IMR-90 (cell line): ENCODE measurements at regions not wholly inside any gene's neighbourhood (a gene's known extent, or its start where the extent isn't known, plus 50 kb on each side); places are given as distances from the start of the nearest gene placed in this dataset.

ENCODE experiments used
- ATAC-seq: fragments of 200-7000 bp; cut with Tn5 transposase; 2 replicates; pipeline ENCODE4 v1.9.1; 2020; ENCODE audit warnings: low read depth, mild to moderate bottlenecking, moderate library complexity
- BruUV-seq: library from RNA; stranded (reverse); fragments of 400-500 nt; replicated peaks from 2 replicates; lab custom pipeline; 2021; lab: Mats Ljungman, UMichigan
- CTCF ChIA-PET: fragments of 300-600 bp; formaldehyde crosslinking; extraction: SDS; loops from one replicate; lab custom pipeline; 2021; ENCODE audit warnings: antibody characterized with exemption; lab: Yijun Ruan, JAX
- POLR2A ChIA-PET: fragments of 300-600 bp; sonication (Branson Sonifier 250); formaldehyde crosslinking; loops from one replicate; lab custom pipeline; 2022; ENCODE audit warnings: antibody characterized with exemption; ENCODE audit not compliant: unreplicated experiment; lab: Charles Lee
- DNase-seq: peaks from one replicate; pipeline ENCODE4 v3.0.0; 2013
- H2AFZ ChIP-seq: replicated peaks from 2 replicates; pipeline ENCODE3; 2013; ENCODE audit warnings: low read length, mild to moderate bottlenecking; ENCODE audit not compliant: poor library complexity
- H2AK5ac ChIP-seq: 2 replicates; pipeline ENCODE4 v1.6.1; 2013; ENCODE audit warnings: low read depth, low read length, inconsistent platforms
- H2AK9ac ChIP-seq: replicated peaks from 2 replicates; pipeline ENCODE3; 2013; ENCODE audit warnings: mild to moderate bottlenecking, low read depth, low read length, moderate library complexity; ENCODE audit not compliant: poor library complexity
- H2BK120ac ChIP-seq: 2 replicates; pipeline ENCODE4 v1.6.1; 2013; ENCODE audit warnings: low read depth, low read length, inconsistent platforms
- H2BK15ac ChIP-seq: 3 replicates; pipeline ENCODE4 v1.6.1; 2013; ENCODE audit warnings: low read depth, low read length, inconsistent platforms
- H2BK20ac ChIP-seq: 2 replicates; pipeline ENCODE4 v1.6.1; 2013; ENCODE audit warnings: low read depth, mild to moderate bottlenecking, inconsistent platforms, low read length, moderate library complexity
- H2BK5ac ChIP-seq: 2 replicates; pipeline ENCODE4 v1.6.1; 2013; ENCODE audit warnings: mild to moderate bottlenecking, low read depth, low read length, inconsistent platforms; ENCODE audit not compliant: poor library complexity, severe bottlenecking
- H3K14ac ChIP-seq: replicated peaks from 2 replicates; pipeline ENCODE4 v1.6.1; 2013; ENCODE audit warnings: low read depth, low read length, inconsistent platforms
- H3K18ac ChIP-seq: 2 replicates; pipeline ENCODE4 v1.6.1; 2013; ENCODE audit warnings: low read depth, low read length, control low read depth
- H3K23ac ChIP-seq: 2 replicates; pipeline ENCODE4 v1.6.1; 2013; ENCODE audit warnings: low read depth, low read length, inconsistent platforms
- H3K27ac ChIP-seq: 2 replicates; pipeline ENCODE4 v1.5.1; 2013; ENCODE audit warnings: mild to moderate bottlenecking, control low read depth, low read length; ENCODE audit not compliant: insufficient read depth
- H3K27me3 ChIP-seq: 2 replicates; pipeline ENCODE4 v1.6.1; 2013; ENCODE audit warnings: low read length; ENCODE audit not compliant: control insufficient read depth, insufficient read depth
- H3K36me3 ChIP-seq: 2 replicates; pipeline ENCODE4 v1.6.1; 2013; ENCODE audit warnings: low read length, mixed read lengths; ENCODE audit not compliant: control insufficient read depth, insufficient read depth
- H3K4ac ChIP-seq: 2 replicates; pipeline ENCODE4 v1.6.1; 2013; ENCODE audit warnings: low read depth, low read length, inconsistent platforms
- H3K4me1 ChIP-seq: 2 replicates; pipeline ENCODE4 v1.6.1; 2013; ENCODE audit warnings: low read length, mixed read lengths; ENCODE audit not compliant: control insufficient read depth, insufficient read depth
- H3K4me2 ChIP-seq: 2 replicates; pipeline ENCODE4 v1.6.1; 2013; ENCODE audit warnings: low read depth, mild to moderate bottlenecking, control low read depth, low read length, moderate library complexity
- H3K4me3 ChIP-seq: 2 replicates; pipeline ENCODE4 v1.5.1; 2013; ENCODE audit warnings: low read depth, mild to moderate bottlenecking, control low read depth, low read length, moderate library complexity; ENCODE audit not compliant: insufficient read depth
- H3K56ac ChIP-seq: 2 replicates; pipeline ENCODE4 v1.6.1; 2013; ENCODE audit warnings: low read length, inconsistent platforms; ENCODE audit not compliant: insufficient read depth; ENCODE audit errors: extremely low read depth
- H3K79me1 ChIP-seq, 2 experiments: 2 replicates each; pipeline ENCODE4 v1.6.1; 2013; ENCODE audit warnings: low read length in 2 of 2, inconsistent platforms in 1 of 2, low read depth in 1 of 2
- H3K9ac ChIP-seq: 2 replicates; pipeline ENCODE4 v1.6.1; 2013; ENCODE audit warnings: low read depth, low read length, control low read depth
- H3K9me1 ChIP-seq: 2 replicates; pipeline ENCODE4 v1.6.1; 2013; ENCODE audit warnings: low read length, inconsistent platforms; ENCODE audit not compliant: insufficient read depth
- H3K9me3 ChIP-seq: 2 replicates; pipeline ENCODE4 v1.6.1; 2013; ENCODE audit warnings: low read length; ENCODE audit not compliant: control insufficient read depth, insufficient read depth
- H4K20me1 ChIP-seq: 2 replicates; pipeline ENCODE4 v1.6.1; 2013; ENCODE audit warnings: low read length, inconsistent platforms; ENCODE audit not compliant: insufficient read depth
- H4K5ac ChIP-seq: 2 replicates; pipeline ENCODE4 v1.6.1; 2013; ENCODE audit warnings: mild to moderate bottlenecking, low read depth, low read length, control low read depth
- H4K8ac ChIP-seq, 2 experiments: 2 replicates each; pipeline ENCODE4 v1.6.1; 2013; ENCODE audit warnings: low read depth in 2 of 2, low read length in 2 of 2, control low read depth in 1 of 2, inconsistent platforms in 1 of 2
- H4K91ac ChIP-seq: 2 replicates; pipeline ENCODE4 v1.6.1; 2013; ENCODE audit warnings: low read depth, low read length, inconsistent platforms; ENCODE audit not compliant: insufficient read depth
- FOS ChIP-seq: fragments of 150-350 bp; IDR thresholded peaks from 2 replicates; pipeline ENCODE4 v1.6.1; 2016; ENCODE audit warnings: low read depth, low read length
- MAFK ChIP-seq: IDR thresholded peaks from 2 replicates; pipeline ENCODE4 v1.6.1; 2012; ENCODE audit warnings: low read depth, low read length, improper control_type of control experiment
- MAZ ChIP-seq: IDR thresholded peaks from 2 replicates; pipeline ENCODE4 v1.6.1; 2012; ENCODE audit warnings: low read depth, mild to moderate bottlenecking, low read length, improper control_type of control experiment, moderate library complexity, borderline replicate concordance
- MXI1 ChIP-seq: IDR thresholded peaks from 2 replicates; pipeline ENCODE4 v1.6.1; 2012; ENCODE audit warnings: low read depth, mild to moderate bottlenecking, low read length, moderate library complexity, borderline replicate concordance
- RAD21 ChIP-seq: IDR thresholded peaks from 2 replicates; pipeline ENCODE4 v1.6.1; 2012; ENCODE audit warnings: low read length, improper control_type of control experiment
- RCOR1 ChIP-seq: IDR thresholded peaks from 2 replicates; pipeline ENCODE4 v1.6.1; 2012; ENCODE audit warnings: mild to moderate bottlenecking, low read length, improper control_type of control experiment; ENCODE audit not compliant: insufficient replicate concordance
- SMC3 ChIP-seq: fragments of 150-350 bp; IDR thresholded peaks from 2 replicates; pipeline ENCODE4 v1.6.1; 2016; ENCODE audit warnings: low read depth, mild to moderate bottlenecking, antibody characterized with exemption, low read length, moderate library complexity
- WGBS, 2 experiments: methylation state at CpG; one replicate each; pipeline versions ENCODE4 v1.1.5 to v1.1.7; 2013; ENCODE audit warnings: missing lambda C conversion rate in 2 of 2; ENCODE audit not compliant: insufficient read length in 1 of 2; ENCODE audit errors: extremely low coverage in 2 of 2; 5-methylcytosine and 5-hydroxymethylcytosine counted together
- dilution Hi-C: fragments of 300-500 bp; cut with HindIII; formaldehyde crosslinking; loops from one replicate; pipeline ENCODE4 v1.14.3; 2018; ENCODE audit warnings: low sequenced_read_pairs; ENCODE audit not compliant: unreplicated experiment
- in situ Hi-C: fragments of 300-500 bp; cut with MboI; formaldehyde crosslinking; loops from 3 replicates; pipeline ENCODE4 v1.14.3; 2019; ENCODE audit warnings: low sequenced_read_pairs, inconsistent platforms, mixed read lengths
- intact Hi-C: fragments of 100-400 bp; cut with micrococcal nuclease; formaldehyde crosslinking; loops from 2 replicates; pipeline ENCODE4 v1.10.0; 2022

GRCh38 chr12:67069451-67070306 lies 199.5 kb upstream of the CAND1 start:
- dilution Hi-C loops (no loop called here), in situ Hi-C loops (no loop called here), intact Hi-C loops (no loop called here)
- H2AFZ ChIP-seq: peak overlapping the region; percentile 88
- no peak overlapping the region for H3K14ac ChIP-seq
- no peaks in the 10 kb centered on the region for H4K20me1 ChIP-seq
- no peak overlapping the region for H3K27ac ChIP-seq
- no peaks in the 10 kb centered on the region for H3K9me3 ChIP-seq
- ATAC-seq: peak; percentile 80
- peak overlapping the region; percentile 33 for H3K4me3 ChIP-seq
- H3K18ac ChIP-seq: no peak overlapping the region
- no peak overlapping the region for H4K91ac ChIP-seq
- H3K56ac ChIP-seq: no peak overlapping the region
- H3K4me1 ChIP-seq: no peaks in the 10 kb centered on the region
- no peak overlapping the region for H3K9ac ChIP-seq
- peak overlapping the region; percentile 25 for H3K4me2 ChIP-seq
- no peak overlapping the region for H4K5ac ChIP-seq
- H3K79me1 ChIP-seq: no peaks in the 10 kb centered on the region
- H3K27me3 ChIP-seq: peaks cover 31% of the 10 kb centered on the region
- H3K23ac ChIP-seq: 0 out of 2 replicates have a peak overlapping the region, but pooled peaks have one; percentile 43
- 0% methylated on average over 4 of the region's 68 CpGs; no CpG with 5 or more reads in 1 of the 2 experiments for WGBS, 2 experiments
- no peak overlapping the region for H2AK5ac ChIP-seq
- CTCF ChIA-PET: no interaction called here
- H3K4ac ChIP-seq: no peak overlapping the region
- no peaks in the 10 kb centered on the region; the same call in 1 of the 2 replicates for H3K9me1 ChIP-seq
- H2AK9ac ChIP-seq: no peak overlapping the region
- BruUV-seq: no TSS peak
- TF ChIP-seq RAD21: no peak
- TF ChIP-seq FOS: no peak
- no peak for TF ChIP-seq SMC3
- TF ChIP-seq MXI1: no peak
- no peak for TF ChIP-seq MAFK
- TF ChIP-seq RCOR1: no peak
- no peak for TF ChIP-seq MAZ
- no peak overlapping the region for H2BK20ac ChIP-seq
- no peak overlapping the region for H4K8ac ChIP-seq
- DNase-seq: no peak
- no peaks in the 10 kb centered on the region for H3K36me3 ChIP-seq
- H2BK5ac ChIP-seq: no peak overlapping the region
- POLR2A ChIA-PET: no interaction called here
- H2BK120ac ChIP-seq: no peak overlapping the region
- no peak overlapping the region for H2BK15ac ChIP-seq
